GM19023 (cell line): ENCODE measurements at regions not wholly inside any gene's neighbourhood (a gene's known extent, or its start where the extent isn't known, plus 50 kb on each side); places are given as distances from the start of the nearest gene placed in this dataset.

Experiments used
- ATAC-seq: cut with Tn5 transposase; IDR thresholded peaks from one replicate; pipeline ENCODE4 v1.9.1; 2021; ENCODE audit warnings: mild to moderate bottlenecking, moderate library complexity; ENCODE audit not compliant: unreplicated experiment

GRCh38 chr12:115474539-115475353 is 790.8 kb upstream of the TBX3 start:
- no peak for ATAC-seq

GRCh38 chr12:115473257-115473956 is 789.4 kb upstream of the TBX3 start:
- no peak for ATAC-seq

- no peak for ATAC-seq
These were observed 788.9 kb upstream of the TBX3 start for GRCh38 chr12:115472852-115473251.

GRCh38 chr12:115470977-115471376 is 787.0 kb upstream of the TBX3 start:
- ATAC-seq = no peak

- ATAC-seq = no peak
These were observed 786.6 kb upstream of the TBX3 start for GRCh38 chr12:115470526-115470925.

GRCh38 chr12:115468087-115468510 is 784.1 kb upstream of the TBX3 start:
- ATAC-seq = no peak

GRCh38 chr12:115467531-115467930 is 783.6 kb upstream of the TBX3 start:
- ATAC-seq = no peak

GRCh38 chr12:115466076-115466475 is 782.1 kb upstream of the TBX3 start:
- no peak for ATAC-seq

- no peak for ATAC-seq
These were observed 780.7 kb upstream of the TBX3 start for GRCh38 chr12:115464661-115465060.

- no peak for ATAC-seq
These were observed 780.2 kb upstream of the TBX3 start for GRCh38 chr12:115464111-115464581.

GRCh38 chr12:115461401-115461800 is 777.4 kb upstream of the TBX3 start:
- ATAC-seq = no peak

GRCh38 chr12:115457798-115458197 is 773.8 kb upstream of the TBX3 start:
- no peak for ATAC-seq

GRCh38 chr12:115456946-115457689 is 773.1 kb upstream of the TBX3 start:
- no peak for ATAC-seq

- no peak for ATAC-seq
These were observed 771.3 kb upstream of the TBX3 start for GRCh38 chr12:115455268-115455681.

GRCh38 chr12:115452751-115453281 is 768.8 kb upstream of the TBX3 start:
- no peak for ATAC-seq

GRCh38 chr12:115451780-115452736 is 768.1 kb upstream of the TBX3 start:
- no peak for ATAC-seq

- ATAC-seq = no peak
These were observed 767.3 kb upstream of the TBX3 start for GRCh38 chr12:115451151-115451779.

GRCh38 chr12:115450710-115451109 is 766.7 kb upstream of the TBX3 start:
- no peak for ATAC-seq

- no peak for ATAC-seq
These were observed 766.0 kb upstream of the TBX3 start for GRCh38 chr12:115450017-115450416.

- no peak for ATAC-seq
These were observed 765.6 kb upstream of the TBX3 start for GRCh38 chr12:115449526-115449925.
